Gastroesophageal sphincter (tissue), 4 donors: ENCODE measurements at regions not wholly inside any gene's neighbourhood (a gene's known extent, or its start where the extent isn't known, plus 50 kb on each side); places are given as distances from the start of the nearest gene placed in this dataset.

Experiments
- ATAC-seq: fragments of 150-250 bp; one replicate; pipeline ENCODE4 v1.9.1; 2016; ENCODE audit warnings: mild to moderate bottlenecking, moderate library complexity
- H3K27ac ChIP-seq, 4 donors: fragments of 200-600 bp; sonication (generic) in 3 of 4; 1 replicate in 3 of 4; 2 replicates in 1 of 4; pipeline ENCODE4 v1.5.1; 2016 to 2019
- H3K27me3 ChIP-seq: fragments of 200-600 bp; sonication (generic); one replicate; pipeline ENCODE4 v1.5.1; 2019
- H3K36me3 ChIP-seq, 2 donors: fragments of 200-600 bp; sonication (generic); one replicate each; pipeline ENCODE4 v1.5.1; 2019; ENCODE audit warnings: control low read depth in 1 of 2
- H3K4me1 ChIP-seq, 3 donors: fragments of 200-600 bp; sonication (generic); 1 replicate in 2 of 3; 2 replicates in 1 of 3; pipeline ENCODE4 v1.5.1; 2016 to 2019; ENCODE audit warnings: control low read depth in 2 of 3
- H3K4me3 ChIP-seq, 2 donors: fragments of 200-600 bp; sonication (generic); one replicate each; pipeline ENCODE4 v1.5.1; 2019; ENCODE audit warnings: mild to moderate bottlenecking in 1 of 2, moderate library complexity in 1 of 2
- H3K9me3 ChIP-seq, 3 donors: fragments of 200-600 bp; sonication (generic); one replicate each; pipeline ENCODE4 v1.5.1; 2017 to 2019; ENCODE audit warnings: control low read depth in 2 of 3
- EP300 ChIP-seq: sonication (generic); formaldehyde crosslinking; IDR thresholded peaks from one replicate; pipeline ENCODE4 v1.6.1; 2017; ENCODE audit warnings: antibody characterized with exemption, mild to moderate bottlenecking
- POLR2A ChIP-seq, 2 donors: fragments of 450-650 bp; IDR thresholded peaks; one replicate each; pipeline ENCODE4 v1.6.1; 2017; ENCODE audit warnings: antibody characterized with exemption in 2 of 2, mild to moderate bottlenecking in 2 of 2, moderate library complexity in 1 of 2
- POLR2AphosphoS5 ChIP-seq: sonication (generic); formaldehyde crosslinking; IDR thresholded peaks from one replicate; pipeline ENCODE4 v1.6.1; 2017; ENCODE audit warnings: antibody characterized with exemption
- WGBS, 2 donors: methylation state at CpG; one replicate each; pipeline ENCODE4 v1.1.5; 2018; ENCODE audit warnings: low coverage in 1 of 2; 5-methylcytosine and 5-hydroxymethylcytosine counted together
- TF ChIP-seq, protein P1 (sequence below), 4 experiments: fragments of 200-600 bp in 2 of 4; fragments of 450-650 bp in 2 of 4; sonication (generic) in 1 of 4; IDR thresholded peaks; one replicate each; pipeline ENCODE4 v1.5.1; 2017 to 2019; ENCODE audit warnings: antibody characterized with exemption in 4 of 4, mild to moderate bottlenecking in 2 of 4, moderate library complexity in 2 of 4

DNA sequence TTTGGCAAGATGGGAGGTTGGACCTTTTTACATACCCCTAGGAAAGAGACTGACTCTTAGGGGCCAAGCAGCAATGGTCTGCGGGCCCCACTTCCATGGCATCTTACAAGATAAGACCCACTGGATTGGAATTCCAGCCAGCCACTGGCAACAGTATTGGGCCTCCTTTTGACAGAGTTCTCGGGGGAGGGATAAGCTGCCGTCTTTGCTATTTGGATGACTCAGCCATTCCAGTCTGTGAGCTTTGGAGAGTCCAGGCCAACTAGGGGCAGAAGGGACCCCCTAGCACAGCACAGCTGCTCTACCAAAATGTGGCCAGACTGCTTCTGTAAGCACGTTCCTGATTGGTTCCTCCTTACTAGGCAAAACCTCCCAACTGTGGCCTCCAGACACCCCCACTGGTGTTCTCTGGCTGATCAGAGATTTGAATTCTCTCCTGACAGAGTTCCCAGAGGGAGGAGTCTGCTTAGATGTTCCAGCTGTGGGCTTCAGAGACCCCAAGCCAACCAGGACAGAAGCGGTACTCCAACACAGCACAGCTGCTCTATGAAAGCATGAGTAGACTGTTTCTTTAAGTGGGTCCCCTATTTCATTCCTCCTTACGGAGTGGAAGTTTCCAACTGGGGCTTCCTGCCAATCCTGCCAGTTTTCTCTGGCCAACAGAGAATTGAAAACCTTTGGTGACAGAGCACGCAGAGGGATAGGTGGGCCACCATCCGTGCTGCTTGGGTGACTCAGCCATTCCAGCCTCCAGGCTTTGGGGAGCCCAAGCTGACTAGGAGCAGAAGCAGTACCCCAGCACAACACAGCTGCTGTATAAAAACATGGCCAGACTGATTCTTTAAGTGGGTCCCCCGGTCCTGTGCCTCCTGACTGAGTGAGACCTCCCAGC lies 672.1 kb upstream of the RIOK2 start:
- TF ChIP-seq POLR2A (IDR thresholded peaks at IDR 0.05) (no peak), EP300 (no peak), POLR2AphosphoS5 (no peak)
- TF ChIP-seq, protein P1, sequence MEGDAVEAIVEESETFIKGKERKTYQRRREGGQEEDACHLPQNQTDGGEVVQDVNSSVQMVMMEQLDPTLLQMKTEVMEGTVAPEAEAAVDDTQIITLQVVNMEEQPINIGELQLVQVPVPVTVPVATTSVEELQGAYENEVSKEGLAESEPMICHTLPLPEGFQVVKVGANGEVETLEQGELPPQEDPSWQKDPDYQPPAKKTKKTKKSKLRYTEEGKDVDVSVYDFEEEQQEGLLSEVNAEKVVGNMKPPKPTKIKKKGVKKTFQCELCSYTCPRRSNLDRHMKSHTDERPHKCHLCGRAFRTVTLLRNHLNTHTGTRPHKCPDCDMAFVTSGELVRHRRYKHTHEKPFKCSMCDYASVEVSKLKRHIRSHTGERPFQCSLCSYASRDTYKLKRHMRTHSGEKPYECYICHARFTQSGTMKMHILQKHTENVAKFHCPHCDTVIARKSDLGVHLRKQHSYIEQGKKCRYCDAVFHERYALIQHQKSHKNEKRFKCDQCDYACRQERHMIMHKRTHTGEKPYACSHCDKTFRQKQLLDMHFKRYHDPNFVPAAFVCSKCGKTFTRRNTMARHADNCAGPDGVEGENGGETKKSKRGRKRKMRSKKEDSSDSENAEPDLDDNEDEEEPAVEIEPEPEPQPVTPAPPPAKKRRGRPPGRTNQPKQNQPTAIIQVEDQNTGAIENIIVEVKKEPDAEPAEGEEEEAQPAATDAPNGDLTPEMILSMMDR (IDR thresholded peaks at IDR 0.05): no peak
- no peak overlapping the region for H3K4me3 ChIP-seq
- 40% methylated on average over 1 of the region's 9 CpGs; no CpG with 5 or more reads in 1 of the 2 donors for WGBS, 2 donors

DNA sequence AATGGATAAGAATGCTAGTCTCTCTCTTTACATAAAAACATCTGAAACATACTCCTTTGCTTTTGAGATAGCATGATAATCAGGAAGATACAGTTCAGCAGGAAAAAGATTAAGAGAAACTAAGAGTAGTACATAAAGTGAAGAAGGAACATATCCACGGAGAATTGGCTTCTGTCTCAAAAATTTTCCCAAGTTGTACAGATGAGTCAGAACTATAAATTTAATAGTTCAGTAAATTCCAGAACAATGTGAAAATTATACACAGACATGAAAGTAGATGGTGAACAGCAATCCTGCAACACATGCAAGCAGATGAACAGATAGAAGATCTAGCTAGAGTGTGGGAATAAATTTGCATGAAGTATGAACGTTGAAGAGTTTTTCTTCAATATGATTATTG lies 691.4 kb upstream of the RIOK2 start:
- Histone ChIP-seq H3K27me3 (no peaks in the 10 kb centered on the region), H3K36me3 (no peaks in the 10 kb centered on the region), H3K9me3 (no peaks in the 10 kb centered on the region), H3K4me3 (no peak overlapping the region), H3K27ac (no peak overlapping the region), H3K4me1 (no peaks in the 10 kb centered on the region)
- TF ChIP-seq, protein P1 (IDR thresholded peaks at IDR 0.05): no peak
- no peak for TF ChIP-seq POLR2AphosphoS5
- no peak for ATAC-seq
- WGBS, 2 donors: 56 to 91% methylated on average over 1 to 2 of the region's 2 CpGs

More for the DNA sequence above, 672.1 kb upstream of the RIOK2 start:
- ATAC-seq: no peak
- no peaks in the 10 kb centered on the region for H3K27me3 ChIP-seq
- H3K27ac ChIP-seq: no peak overlapping the region
- no peaks in the 10 kb centered on the region for H3K4me1 ChIP-seq
- H3K36me3 ChIP-seq: no peaks in the 10 kb centered on the region
- peaks cover 0 to 6% (median 0%) of the 10 kb centered on the region in 3 donors for H3K9me3 ChIP-seq

DNA sequence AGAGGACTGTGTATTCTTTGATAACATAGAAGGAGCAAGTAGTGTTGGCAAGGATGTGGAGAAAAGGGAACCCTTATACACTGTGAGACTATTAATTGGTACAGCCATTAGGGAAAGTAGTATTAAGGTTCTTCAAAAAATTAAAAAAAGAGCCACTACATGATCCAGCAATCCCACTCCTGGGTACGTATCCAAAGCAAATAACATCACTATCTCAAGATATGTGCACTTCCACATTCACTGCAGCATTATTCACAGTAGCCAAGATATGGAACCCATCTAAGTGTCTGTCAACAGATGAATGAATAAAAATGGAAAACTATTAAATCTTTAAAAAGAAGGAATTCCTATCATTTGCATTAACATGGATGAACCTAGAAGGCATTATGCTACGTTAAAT lies 693.2 kb upstream of the RIOK2 start:
- H3K4me3 ChIP-seq: no peak overlapping the region
- H3K27me3 ChIP-seq: no peaks in the 10 kb centered on the region
- no peak overlapping the region for H3K27ac ChIP-seq
- TF ChIP-seq, protein P1 (IDR thresholded peaks at IDR 0.05): no peak
- TF ChIP-seq POLR2AphosphoS5: no peak
- TF ChIP-seq POLR2A (IDR thresholded peaks at IDR 0.05): no peak
- TF ChIP-seq EP300: no peak
- H3K9me3 ChIP-seq: no peaks in the 10 kb centered on the region
- no peak for ATAC-seq
- H3K36me3 ChIP-seq: no peaks in the 10 kb centered on the region
- no peaks in the 10 kb centered on the region for H3K4me1 ChIP-seq
- 76 to 100% methylated on average over 1 to 2 of the region's 2 CpGs for WGBS, 2 donors

DNA sequence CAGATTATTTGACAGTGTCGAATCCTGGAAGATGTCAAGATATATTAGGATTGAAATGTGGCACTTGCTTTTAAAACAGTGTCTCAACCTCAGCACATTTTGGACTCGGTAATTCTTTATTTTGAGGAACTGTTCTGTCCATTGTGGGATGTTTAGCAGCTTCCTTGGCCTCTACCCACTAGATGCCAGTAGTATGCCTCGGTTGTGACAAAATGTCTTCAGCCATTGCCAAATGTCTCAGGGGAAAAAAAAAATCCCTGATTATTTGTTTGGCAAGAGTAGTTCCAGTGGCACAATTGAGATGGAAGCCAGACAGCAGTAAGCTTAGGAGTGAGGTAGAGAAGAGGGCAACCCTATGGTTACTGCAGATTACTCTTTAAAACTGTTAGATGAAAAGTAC lies 694.5 kb upstream of the RIOK2 start:
- no peak for TF ChIP-seq POLR2AphosphoS5
- TF ChIP-seq, protein P1 (IDR thresholded peaks at IDR 0.05): no peak
- TF ChIP-seq POLR2A (IDR thresholded peaks at IDR 0.05): no peak
- no peak for TF ChIP-seq EP300
- H3K4me1 ChIP-seq: no peaks in the 10 kb centered on the region
- H3K27ac ChIP-seq: no peak overlapping the region
- no peaks in the 10 kb centered on the region for H3K36me3 ChIP-seq
- H3K9me3 ChIP-seq: no peaks in the 10 kb centered on the region
- H3K27me3 ChIP-seq: no peaks in the 10 kb centered on the region
- no peak overlapping the region for H3K4me3 ChIP-seq
- 76 to 96% methylated on average over 3 of the region's 3 CpGs for WGBS, 2 donors
- no peak for ATAC-seq

DNA sequence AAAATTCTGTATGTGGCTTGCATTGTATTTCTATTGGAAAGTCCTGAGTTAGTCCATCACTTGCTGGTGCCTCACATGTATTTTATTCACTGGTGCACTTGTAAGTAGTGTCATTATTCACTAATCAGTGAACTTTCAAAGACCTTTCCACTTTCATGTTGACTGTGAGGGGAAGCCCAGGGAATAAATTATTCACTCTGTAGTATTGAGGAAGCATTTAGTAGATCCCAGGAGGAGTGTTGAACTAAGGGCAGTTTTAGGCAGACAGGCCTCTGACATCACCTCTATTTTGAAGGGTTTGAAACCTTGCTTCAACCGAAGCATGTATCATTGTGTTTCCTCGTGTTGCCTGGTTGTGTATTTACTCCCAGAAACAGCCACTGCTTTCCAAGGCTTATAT lies 705.4 kb upstream of the RIOK2 start:
- no peak for ATAC-seq
- Histone ChIP-seq H3K27me3 (no peaks in the 10 kb centered on the region), H3K4me1 (peaks cover 0 to 4% (median 0%) of the 10 kb centered on the region in 3 donors), H3K4me3 (no peak overlapping the region), H3K9me3 (peaks cover 0 to 9% (median 0%) of the 10 kb centered on the region in 3 donors), H3K36me3 (no peaks in the 10 kb centered on the region), H3K27ac (no peak overlapping the region)
- TF ChIP-seq POLR2AphosphoS5: no peak
- TF ChIP-seq, protein P1 (IDR thresholded peaks at IDR 0.05): no peak
- TF ChIP-seq EP300: no peak
- no peak for TF ChIP-seq POLR2A (IDR thresholded peaks at IDR 0.05)
- 76 to 84% methylated on average over 2 of the region's 2 CpGs for WGBS, 2 donors
